ENCODE measurements at regions not wholly inside any gene's neighbourhood (a gene's known extent, or its start where the extent isn't known, plus 50 kb on each side); places are given as distances from the start of the nearest gene placed in this dataset.

- TF ChIP-seq EP300 (IDR thresholded peaks at IDR 0.05; ENCODE audit: borderline replicate concordance): no peak
- no peak for TF ChIP-seq CREB1 (IDR thresholded peaks at IDR 0.05; ENCODE audit: low read depth)
- no peak for TF ChIP-seq YY1 (IDR thresholded peaks at IDR 0.05; ENCODE audit: low read depth)
- TF ChIP-seq ZBTB7A (IDR thresholded peaks at IDR 0.05; ENCODE audit: low read depth): no peak
- no peak for TF ChIP-seq REST (IDR thresholded peaks at IDR 0.05; ENCODE audit: low read depth)
- TF ChIP-seq TAF1 (IDR thresholded peaks at IDR 0.05; ENCODE audit: low read depth): no peak
- no peak for TF ChIP-seq MAX (IDR thresholded peaks at IDR 0.05)
- no peak for TF ChIP-seq EGR1 (IDR thresholded peaks at IDR 0.05)
- no peak for TF ChIP-seq USF1 (IDR thresholded peaks at IDR 0.05)
- TF ChIP-seq FOXM1 (IDR thresholded peaks at IDR 0.05; ENCODE audit: borderline replicate concordance, low read depth): no peak
- TF ChIP-seq RAD21 (IDR thresholded peaks at IDR 0.05; ENCODE audit: low read depth): no peak
- TF ChIP-seq CEBPB (IDR thresholded peaks at IDR 0.05): no peak
- no peak for TF ChIP-seq TCF12 (IDR thresholded peaks at IDR 0.05; ENCODE audit: low read depth)
- TF ChIP-seq TEAD4 (IDR thresholded peaks at IDR 0.05): no peak
- no peak for TF ChIP-seq NFIC (IDR thresholded peaks at IDR 0.05)
Measured at GRCh38 chr16:51427085-51427484, 276.0 kb upstream of the SALL1 start.

- no peak for TF ChIP-seq REST (IDR thresholded peaks at IDR 0.05; ENCODE audit: low read depth)
Measured at GRCh38 chr16:51426276-51426675, 275.2 kb upstream of the SALL1 start.

GRCh38 chr16:51420247-51420646, 269.2 kb upstream of the SALL1 start:
- TF ChIP-seq TAF1 (IDR thresholded peaks at IDR 0.05; ENCODE audit: low read depth) (no peak), TCF12 (IDR thresholded peaks at IDR 0.05; ENCODE audit: low read depth) (no peak), USF1 (IDR thresholded peaks at IDR 0.05) (no peak), NFIC (IDR thresholded peaks at IDR 0.05) (no peak), EP300 (IDR thresholded peaks at IDR 0.05; ENCODE audit: borderline replicate concordance) (no peak), RAD21 (IDR thresholded peaks at IDR 0.05; ENCODE audit: low read depth) (no peak), CEBPB (IDR thresholded peaks at IDR 0.05) (no peak), ZBTB7A (IDR thresholded peaks at IDR 0.05; ENCODE audit: low read depth) (no peak)

GRCh38 chr16:51419768-51420167, 268.7 kb upstream of the SALL1 start:
- no peak for TF ChIP-seq TCF12 (IDR thresholded peaks at IDR 0.05; ENCODE audit: low read depth)
- TF ChIP-seq USF1 (IDR thresholded peaks at IDR 0.05): no peak
- TF ChIP-seq YY1 (IDR thresholded peaks at IDR 0.05; ENCODE audit: low read depth): no peak
- no peak for TF ChIP-seq NFIC (IDR thresholded peaks at IDR 0.05)
- no peak for TF ChIP-seq ZBTB7A (IDR thresholded peaks at IDR 0.05; ENCODE audit: low read depth)
- no peak for TF ChIP-seq CREB1 (IDR thresholded peaks at IDR 0.05; ENCODE audit: low read depth)

- no peak for TF ChIP-seq RAD21 (IDR thresholded peaks at IDR 0.05; ENCODE audit: low read depth)
- TF ChIP-seq YY1 (IDR thresholded peaks at IDR 0.05; ENCODE audit: low read depth): no peak
- TF ChIP-seq REST (IDR thresholded peaks at IDR 0.05; ENCODE audit: low read depth): no peak
- TF ChIP-seq FOXM1 (IDR thresholded peaks at IDR 0.05; ENCODE audit: borderline replicate concordance, low read depth): no peak
- no peak for TF ChIP-seq ZBTB7A (IDR thresholded peaks at IDR 0.05; ENCODE audit: low read depth)
- TF ChIP-seq MAX (IDR thresholded peaks at IDR 0.05): no peak
- TF ChIP-seq USF1 (IDR thresholded peaks at IDR 0.05): no peak
- TF ChIP-seq TEAD4 (IDR thresholded peaks at IDR 0.05): no peak
- TF ChIP-seq EGR1 (IDR thresholded peaks at IDR 0.05): no peak
- TF ChIP-seq CEBPB (IDR thresholded peaks at IDR 0.05): no peak
- TF ChIP-seq CREB1 (IDR thresholded peaks at IDR 0.05; ENCODE audit: low read depth): no peak
- TF ChIP-seq EP300 (IDR thresholded peaks at IDR 0.05; ENCODE audit: borderline replicate concordance): no peak
- TF ChIP-seq NFIC (IDR thresholded peaks at IDR 0.05): no peak
- no peak for TF ChIP-seq TAF1 (IDR thresholded peaks at IDR 0.05; ENCODE audit: low read depth)
- no peak for TF ChIP-seq TCF12 (IDR thresholded peaks at IDR 0.05; ENCODE audit: low read depth)
Measured at GRCh38 chr16:51418258-51418657, 267.2 kb upstream of the SALL1 start.
